ENCODE measurements at regions not wholly inside any gene's neighbourhood (a gene's known extent, or its start where the extent isn't known, plus 50 kb on each side); places are given as distances from the start of the nearest gene placed in this dataset.

DNA sequence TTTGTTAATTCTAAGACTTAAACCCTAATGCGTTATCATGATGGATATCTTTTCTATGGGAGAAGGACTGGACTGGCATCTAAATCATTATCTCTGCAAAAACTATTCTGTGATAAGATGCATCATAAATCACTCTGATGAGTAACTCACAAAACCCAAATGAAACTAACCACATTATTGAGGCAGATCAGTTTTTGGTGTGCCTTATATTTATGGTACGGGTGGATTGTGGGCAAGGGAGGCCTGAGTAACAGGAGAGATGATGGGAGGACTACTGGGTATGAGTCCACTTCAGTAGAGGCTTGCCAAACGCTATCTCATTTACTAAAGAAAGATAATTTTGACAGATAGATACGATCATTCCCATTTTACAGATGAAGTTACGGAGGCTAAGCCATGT is 66.4 kb upstream of the GUCY1A1 start:
- no peak for DNase-seq (ENCODE audit: low read depth)
- TF ChIP-seq, protein P1, sequence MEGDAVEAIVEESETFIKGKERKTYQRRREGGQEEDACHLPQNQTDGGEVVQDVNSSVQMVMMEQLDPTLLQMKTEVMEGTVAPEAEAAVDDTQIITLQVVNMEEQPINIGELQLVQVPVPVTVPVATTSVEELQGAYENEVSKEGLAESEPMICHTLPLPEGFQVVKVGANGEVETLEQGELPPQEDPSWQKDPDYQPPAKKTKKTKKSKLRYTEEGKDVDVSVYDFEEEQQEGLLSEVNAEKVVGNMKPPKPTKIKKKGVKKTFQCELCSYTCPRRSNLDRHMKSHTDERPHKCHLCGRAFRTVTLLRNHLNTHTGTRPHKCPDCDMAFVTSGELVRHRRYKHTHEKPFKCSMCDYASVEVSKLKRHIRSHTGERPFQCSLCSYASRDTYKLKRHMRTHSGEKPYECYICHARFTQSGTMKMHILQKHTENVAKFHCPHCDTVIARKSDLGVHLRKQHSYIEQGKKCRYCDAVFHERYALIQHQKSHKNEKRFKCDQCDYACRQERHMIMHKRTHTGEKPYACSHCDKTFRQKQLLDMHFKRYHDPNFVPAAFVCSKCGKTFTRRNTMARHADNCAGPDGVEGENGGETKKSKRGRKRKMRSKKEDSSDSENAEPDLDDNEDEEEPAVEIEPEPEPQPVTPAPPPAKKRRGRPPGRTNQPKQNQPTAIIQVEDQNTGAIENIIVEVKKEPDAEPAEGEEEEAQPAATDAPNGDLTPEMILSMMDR (IDR thresholded peaks at IDR 0.05; ENCODE audit: insufficient read depth, low read depth, low read length): no peak
- no peak overlapping the region for H3K4me3 ChIP-seq (ENCODE audit: low read depth, low read length)

DNA sequence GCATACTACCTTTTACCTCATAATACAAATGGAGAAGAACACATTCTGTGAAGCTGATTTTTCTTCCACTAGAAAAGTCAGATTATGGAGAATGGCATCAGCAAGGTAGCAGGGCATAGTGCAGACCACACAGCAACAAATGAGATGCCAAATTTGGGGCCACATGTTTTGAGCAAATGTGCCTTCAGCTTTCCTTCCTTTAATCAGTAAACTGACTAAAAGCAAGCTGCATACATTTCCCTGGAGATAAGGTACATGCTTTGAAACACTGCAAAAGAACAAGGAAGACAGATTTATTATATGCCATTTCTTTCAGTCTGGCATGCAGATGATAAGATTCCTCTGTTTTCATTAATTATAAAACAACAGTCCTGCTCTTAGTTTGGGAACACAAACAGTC is 67.1 kb upstream of the GUCY1A1 start:
- no peak for DNase-seq (ENCODE audit: low read depth)
- TF ChIP-seq, protein P1 (IDR thresholded peaks at IDR 0.05; ENCODE audit: insufficient read depth, low read depth, low read length): no peak
- no peak overlapping the region for H3K4me3 ChIP-seq (ENCODE audit: low read depth, low read length)

DNA sequence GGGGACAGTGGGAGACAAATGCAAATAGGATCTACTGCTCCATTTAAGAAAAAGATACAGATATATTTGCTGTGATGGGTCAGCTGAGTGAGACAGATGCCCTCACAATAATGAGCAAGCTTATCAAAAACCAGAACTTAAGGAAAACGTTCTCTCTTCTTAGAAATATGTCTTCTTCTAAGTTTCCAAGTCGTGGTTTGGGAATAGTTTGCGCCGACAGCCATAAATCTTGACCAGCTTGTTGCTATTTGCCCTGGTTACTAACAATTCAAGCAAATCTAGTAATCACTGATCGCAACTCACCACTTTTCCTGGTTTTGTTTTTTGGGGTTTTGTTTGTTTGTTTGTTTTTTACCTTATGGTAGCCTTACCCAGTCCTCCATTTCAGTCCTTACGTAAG is 67.6 kb upstream of the GUCY1A1 start:
- DNase-seq (ENCODE audit: low read depth): no peak
- TF ChIP-seq, protein P1 (IDR thresholded peaks at IDR 0.05; ENCODE audit: insufficient read depth, low read depth, low read length): no peak
- no peak overlapping the region for H3K4me3 ChIP-seq (ENCODE audit: low read depth, low read length)

DNA sequence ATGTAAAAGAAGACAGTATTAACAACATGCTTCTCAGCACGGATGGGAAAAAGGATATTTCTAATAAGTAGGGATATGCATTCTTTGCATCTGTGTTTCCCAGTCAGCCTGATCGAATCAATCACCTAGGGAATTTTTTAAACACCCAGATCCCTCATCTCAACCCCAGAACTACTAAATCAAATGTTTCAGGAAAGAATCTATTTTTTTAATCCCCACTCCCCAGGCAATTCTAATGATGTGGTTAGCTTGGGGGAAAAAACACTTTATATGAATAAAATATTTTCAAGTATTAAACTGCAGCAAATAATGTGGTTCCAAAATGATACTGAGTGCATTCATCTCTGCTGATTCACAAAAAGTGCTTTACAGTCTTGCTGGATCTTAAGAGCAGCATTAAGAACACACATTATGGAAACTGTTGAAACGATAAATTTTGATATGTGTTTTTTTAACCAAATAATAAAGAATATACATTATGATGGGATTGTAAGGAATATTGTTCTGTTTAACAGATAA is 68.7 kb upstream of the GUCY1A1 start:
- no peak overlapping the region for H3K4me3 ChIP-seq (ENCODE audit: low read depth, low read length)
- TF ChIP-seq, protein P1 (IDR thresholded peaks at IDR 0.05; ENCODE audit: insufficient read depth, low read depth, low read length): no peak
- no peak for DNase-seq (ENCODE audit: low read depth)

DNA sequence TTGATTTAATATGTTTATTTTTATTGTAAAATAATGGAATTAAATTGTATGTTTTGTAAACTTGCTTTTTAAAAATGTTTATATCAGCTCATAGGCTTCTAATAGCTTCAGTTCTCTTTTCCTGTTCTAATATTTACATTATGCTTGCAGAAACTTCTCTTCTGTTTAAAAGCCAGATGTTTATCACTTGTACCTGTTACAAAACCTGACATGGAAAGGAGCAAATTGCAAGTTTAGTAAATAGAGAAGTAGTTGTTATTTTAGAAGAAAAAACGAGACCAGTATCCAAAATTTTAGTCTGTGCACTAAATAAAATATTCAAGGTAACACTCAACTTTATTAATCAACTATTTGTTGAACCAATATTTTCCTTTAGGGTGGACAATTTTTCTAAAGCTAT is 69.4 kb upstream of the GUCY1A1 start:
- no peak overlapping the region for H3K4me3 ChIP-seq (ENCODE audit: low read depth, low read length)
- DNase-seq (ENCODE audit: low read depth): no peak
- TF ChIP-seq, protein P1 (IDR thresholded peaks at IDR 0.05; ENCODE audit: insufficient read depth, low read depth, low read length): no peak

DNA sequence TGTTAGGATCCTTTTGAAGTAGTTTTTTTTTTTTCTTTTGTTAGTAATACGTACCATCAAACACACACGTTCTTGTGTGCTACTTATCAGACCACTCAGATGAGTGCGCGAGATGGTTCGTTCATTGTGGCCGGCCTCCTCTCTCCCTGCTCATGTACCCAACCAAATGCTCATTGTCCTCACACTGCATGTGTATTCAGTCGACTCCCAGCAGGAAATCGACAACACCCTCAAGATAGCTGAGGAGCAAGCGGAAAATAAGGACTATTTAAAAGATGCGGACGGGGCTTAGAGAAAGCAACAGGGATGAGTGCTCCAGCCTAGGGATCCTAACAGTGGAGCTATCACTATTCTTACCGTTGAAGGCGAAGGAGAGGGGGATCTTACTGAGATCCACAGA is 72.9 kb upstream of the GUCY1A1 start:
- TF ChIP-seq, protein P1 (IDR thresholded peaks at IDR 0.05; ENCODE audit: insufficient read depth, low read depth, low read length): no peak
- H3K4me3 ChIP-seq (ENCODE audit: low read depth, low read length): no peak overlapping the region
- no peak for DNase-seq (ENCODE audit: low read depth)

DNA sequence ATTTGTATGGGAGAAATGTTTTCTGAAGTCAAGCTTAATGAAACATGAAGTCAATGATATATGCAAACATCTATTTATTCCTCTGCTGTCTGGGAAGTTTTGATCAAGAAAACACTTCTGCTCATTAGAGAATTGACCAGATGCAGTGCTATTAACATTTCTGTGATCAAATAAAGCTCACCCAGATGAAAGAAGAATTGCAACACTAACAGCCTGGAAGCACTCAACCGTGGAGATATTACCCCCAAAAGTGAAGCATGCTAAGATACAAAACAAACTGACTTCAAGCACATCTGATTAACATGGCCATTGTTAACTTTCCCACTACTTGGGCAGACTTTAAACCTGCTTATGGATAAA is 73.7 kb upstream of the GUCY1A1 start:
- DNase-seq (ENCODE audit: low read depth): no peak
- H3K4me3 ChIP-seq (ENCODE audit: low read depth, low read length): no peak overlapping the region
- TF ChIP-seq, protein P1 (IDR thresholded peaks at IDR 0.05; ENCODE audit: insufficient read depth, low read depth, low read length): no peak
